Gastroesophageal sphincter (tissue), 4 donors: ENCODE measurements at regions not wholly inside any gene's neighbourhood (a gene's known extent, or its start where the extent isn't known, plus 50 kb on each side); places are given as distances from the start of the nearest gene placed in this dataset.

Experiments used
- ATAC-seq: fragments of 150-250 bp; one replicate; pipeline ENCODE4 v1.9.1; 2016; ENCODE audit warnings: mild to moderate bottlenecking, moderate library complexity
- H3K27ac ChIP-seq, 4 donors: fragments of 200-600 bp; sonication (generic) in 3 of 4; 1 replicate in 3 of 4; 2 replicates in 1 of 4; pipeline ENCODE4 v1.5.1; 2016 to 2019
- H3K27me3 ChIP-seq: fragments of 200-600 bp; sonication (generic); one replicate; pipeline ENCODE4 v1.5.1; 2019
- H3K36me3 ChIP-seq, 2 donors: fragments of 200-600 bp; sonication (generic); one replicate each; pipeline ENCODE4 v1.5.1; 2019; ENCODE audit warnings: control low read depth in 1 of 2
- H3K4me1 ChIP-seq, 3 donors: fragments of 200-600 bp; sonication (generic); 1 replicate in 2 of 3; 2 replicates in 1 of 3; pipeline ENCODE4 v1.5.1; 2016 to 2019; ENCODE audit warnings: control low read depth in 2 of 3
- H3K4me3 ChIP-seq, 2 donors: fragments of 200-600 bp; sonication (generic); one replicate each; pipeline ENCODE4 v1.5.1; 2019; ENCODE audit warnings: mild to moderate bottlenecking in 1 of 2, moderate library complexity in 1 of 2
- H3K9me3 ChIP-seq, 3 donors: fragments of 200-600 bp; sonication (generic); one replicate each; pipeline ENCODE4 v1.5.1; 2017 to 2019; ENCODE audit warnings: control low read depth in 2 of 3
- EP300 ChIP-seq: sonication (generic); formaldehyde crosslinking; IDR thresholded peaks from one replicate; pipeline ENCODE4 v1.6.1; 2017; ENCODE audit warnings: antibody characterized with exemption, mild to moderate bottlenecking
- POLR2A ChIP-seq, 2 donors: fragments of 450-650 bp; IDR thresholded peaks; one replicate each; pipeline ENCODE4 v1.6.1; 2017; ENCODE audit warnings: antibody characterized with exemption in 2 of 2, mild to moderate bottlenecking in 2 of 2, moderate library complexity in 1 of 2
- POLR2AphosphoS5 ChIP-seq: sonication (generic); formaldehyde crosslinking; IDR thresholded peaks from one replicate; pipeline ENCODE4 v1.6.1; 2017; ENCODE audit warnings: antibody characterized with exemption
- WGBS, 2 donors: methylation state at CpG; one replicate each; pipeline ENCODE4 v1.1.5; 2018; ENCODE audit warnings: low coverage in 1 of 2; 5-methylcytosine and 5-hydroxymethylcytosine counted together
- TF ChIP-seq, protein P1 (sequence below), 4 experiments: fragments of 200-600 bp in 2 of 4; fragments of 450-650 bp in 2 of 4; sonication (generic) in 1 of 4; IDR thresholded peaks; one replicate each; pipeline ENCODE4 v1.5.1; 2017 to 2019; ENCODE audit warnings: antibody characterized with exemption in 4 of 4, mild to moderate bottlenecking in 2 of 4, moderate library complexity in 2 of 4

- Histone ChIP-seq H3K4me3 (no peak overlapping the region), H3K9me3 (no peaks in the 10 kb centered on the region), H3K4me1 (no peaks in the 10 kb centered on the region), H3K27ac (no peak overlapping the region), H3K27me3 (no peaks in the 10 kb centered on the region), H3K36me3 (no peaks in the 10 kb centered on the region)
- 73 to 100% methylated on average over 2 to 4 of the region's 4 CpGs for WGBS, 2 donors
- ATAC-seq, result no peak
- TF ChIP-seq POLR2AphosphoS5 (no peak), EP300 (no peak), POLR2A (IDR thresholded peaks at IDR 0.05) (no peak)
- TF ChIP-seq, protein P1, sequence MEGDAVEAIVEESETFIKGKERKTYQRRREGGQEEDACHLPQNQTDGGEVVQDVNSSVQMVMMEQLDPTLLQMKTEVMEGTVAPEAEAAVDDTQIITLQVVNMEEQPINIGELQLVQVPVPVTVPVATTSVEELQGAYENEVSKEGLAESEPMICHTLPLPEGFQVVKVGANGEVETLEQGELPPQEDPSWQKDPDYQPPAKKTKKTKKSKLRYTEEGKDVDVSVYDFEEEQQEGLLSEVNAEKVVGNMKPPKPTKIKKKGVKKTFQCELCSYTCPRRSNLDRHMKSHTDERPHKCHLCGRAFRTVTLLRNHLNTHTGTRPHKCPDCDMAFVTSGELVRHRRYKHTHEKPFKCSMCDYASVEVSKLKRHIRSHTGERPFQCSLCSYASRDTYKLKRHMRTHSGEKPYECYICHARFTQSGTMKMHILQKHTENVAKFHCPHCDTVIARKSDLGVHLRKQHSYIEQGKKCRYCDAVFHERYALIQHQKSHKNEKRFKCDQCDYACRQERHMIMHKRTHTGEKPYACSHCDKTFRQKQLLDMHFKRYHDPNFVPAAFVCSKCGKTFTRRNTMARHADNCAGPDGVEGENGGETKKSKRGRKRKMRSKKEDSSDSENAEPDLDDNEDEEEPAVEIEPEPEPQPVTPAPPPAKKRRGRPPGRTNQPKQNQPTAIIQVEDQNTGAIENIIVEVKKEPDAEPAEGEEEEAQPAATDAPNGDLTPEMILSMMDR (IDR thresholded peaks at IDR 0.05), result no peak
Observed at GRCh38 chr2:204177251-204177976, 240.9 kb downstream of the ICOS start.

DNA sequence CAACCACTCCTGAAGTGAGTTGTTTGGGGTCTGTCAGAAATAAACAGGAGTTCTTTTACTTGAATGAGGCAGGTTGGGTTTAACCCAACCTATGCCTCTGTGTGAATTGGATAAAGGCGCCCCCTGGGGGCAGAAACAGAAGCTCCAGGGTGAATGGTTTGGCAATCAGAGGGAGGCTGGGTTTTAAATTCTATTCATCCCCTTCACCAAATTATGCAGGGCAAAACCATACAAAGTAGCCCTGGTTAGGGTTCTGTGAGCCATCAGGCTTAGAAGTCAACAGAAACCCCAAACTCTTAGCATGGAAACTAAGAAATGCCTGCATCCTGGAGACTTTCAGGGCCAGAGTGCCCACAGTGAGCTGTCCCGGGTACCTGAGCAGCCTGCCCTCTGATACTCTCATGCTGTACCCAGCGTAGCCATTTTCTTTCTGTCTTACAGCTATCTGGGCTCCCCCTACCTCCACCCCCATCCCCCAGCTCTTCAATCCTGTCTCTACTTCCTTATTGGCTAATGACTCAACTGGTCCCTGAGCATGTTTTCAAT lies 241.5 kb downstream of the ICOS start:
- Histone ChIP-seq H3K36me3 (no peaks in the 10 kb centered on the region), H3K27ac (no peak overlapping the region), H3K4me3 (no peak overlapping the region), H3K27me3 (no peaks in the 10 kb centered on the region), H3K9me3 (no peaks in the 10 kb centered on the region), H3K4me1 (no peaks in the 10 kb centered on the region)
- WGBS, 2 donors, result 46% methylated on average over 3 of the region's 3 CpGs; no CpG with 5 or more reads in 1 of the 2 donors
- no peak for ATAC-seq
- TF ChIP-seq POLR2A (IDR thresholded peaks at IDR 0.05), result no peak
- TF ChIP-seq EP300, result no peak
- no peak for TF ChIP-seq POLR2AphosphoS5
- TF ChIP-seq, protein P1 (IDR thresholded peaks at IDR 0.05), result peak; percentile 26 to 73 (median 41)

DNA sequence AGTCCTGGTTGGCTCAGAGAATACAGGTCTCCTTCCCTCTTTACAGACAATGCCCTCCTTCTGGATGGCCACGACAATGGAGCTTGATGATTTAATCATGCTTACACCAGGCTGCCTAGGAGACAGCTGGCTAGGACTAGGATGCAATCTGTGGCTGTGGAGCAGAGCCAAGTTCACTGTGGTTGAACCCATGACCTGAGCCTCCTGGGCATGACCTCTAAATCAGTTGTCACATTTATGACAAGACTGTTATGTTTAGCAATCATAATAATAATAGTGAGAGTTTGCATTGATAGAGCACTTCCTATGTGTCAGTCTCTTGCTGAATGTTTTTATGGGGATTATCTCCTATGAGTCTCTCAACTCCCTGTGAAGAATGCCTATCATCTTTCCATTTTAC lies 244.1 kb downstream of the ICOS start:
- H3K27ac ChIP-seq, result no peak overlapping the region
- TF ChIP-seq POLR2A (IDR thresholded peaks at IDR 0.05) (no peak), EP300 (no peak), POLR2AphosphoS5 (no peak)
- TF ChIP-seq, protein P1 (IDR thresholded peaks at IDR 0.05), result no peak
- no peaks in the 10 kb centered on the region for H3K4me1 ChIP-seq
- no peaks in the 10 kb centered on the region for H3K36me3 ChIP-seq
- H3K27me3 ChIP-seq, result no peaks in the 10 kb centered on the region
- ATAC-seq, result no peak
- H3K4me3 ChIP-seq, result no peak overlapping the region
- WGBS, 2 donors, result 80% methylated on average over 1 of the region's 1 CpG; no CpG with 5 or more reads in 1 of the 2 donors
- no peaks in the 10 kb centered on the region for H3K9me3 ChIP-seq

GRCh38 chr2:204183608-204184007 lies 247.0 kb downstream of the ICOS start:
- H3K27ac ChIP-seq, result no peak overlapping the region
- no peak overlapping the region for H3K4me3 ChIP-seq
- no peaks in the 10 kb centered on the region for H3K27me3 ChIP-seq
- 48 to 49% methylated on average over 4 of the region's 4 CpGs for WGBS, 2 donors
- H3K9me3 ChIP-seq, result no peaks in the 10 kb centered on the region
- no peak for TF ChIP-seq EP300
- TF ChIP-seq POLR2AphosphoS5, result no peak
- no peak for TF ChIP-seq POLR2A (IDR thresholded peaks at IDR 0.05)
- TF ChIP-seq, protein P1 (IDR thresholded peaks at IDR 0.05), result no peak
- no peak for ATAC-seq
- H3K36me3 ChIP-seq, result no peaks in the 10 kb centered on the region
- no peaks in the 10 kb centered on the region for H3K4me1 ChIP-seq

GRCh38 chr2:204184226-204184625 lies 247.7 kb downstream of the ICOS start:
- Histone ChIP-seq H3K4me1 (no peaks in the 10 kb centered on the region), H3K9me3 (no peaks in the 10 kb centered on the region), H3K4me3 (no peak overlapping the region), H3K27ac (no peak overlapping the region), H3K27me3 (no peaks in the 10 kb centered on the region), H3K36me3 (no peaks in the 10 kb centered on the region)
- TF ChIP-seq, protein P1 (IDR thresholded peaks at IDR 0.05), result no peak
- no peak for TF ChIP-seq POLR2AphosphoS5
- TF ChIP-seq EP300, result no peak
- no peak for TF ChIP-seq POLR2A (IDR thresholded peaks at IDR 0.05)
- ATAC-seq, result no peak
- 86 to 93% methylated on average over 2 to 4 of the region's 4 CpGs for WGBS, 2 donors
